ENCODE measurements at regions not wholly inside any gene's neighbourhood (a gene's known extent, or its start where the extent isn't known, plus 50 kb on each side); places are given as distances from the start of the nearest gene placed in this dataset.
A peak's percentile ranks its signal among the peaks of the same experiment; 100 is the strongest.

DNA sequence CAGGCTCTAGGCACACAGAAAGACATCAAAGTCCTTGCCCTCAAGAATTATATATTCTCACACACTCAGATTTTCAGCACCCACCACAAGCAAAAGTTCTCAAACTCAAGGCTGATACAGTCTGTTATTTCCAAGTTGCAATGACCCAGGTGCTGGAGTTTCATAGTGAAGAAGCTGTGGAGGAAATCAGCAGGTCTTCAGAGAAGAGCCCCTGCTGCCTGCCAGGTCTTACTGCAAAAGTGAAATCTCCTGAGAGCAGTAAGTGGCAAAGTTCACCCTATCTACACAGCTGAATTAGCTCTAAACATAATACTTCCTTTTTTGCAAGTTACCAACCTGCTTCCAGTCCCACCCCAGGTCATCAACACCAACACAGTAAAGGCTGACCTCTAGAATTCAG, 64.6 kb downstream of the RPL27A start:
- Histone ChIP-seq H3K9ac (ENCODE audit: low read length) (no peak overlapping the region), H3K36me3 (ENCODE audit: control insufficient read depth in 1 of 2, insufficient read depth in 2 of 2, low read length in 2 of 2) (peaks cover 0 to 5% of the 10 kb centered on the region in 2 experiments), H3K27ac (ENCODE audit: low read depth, low read length) (no peak overlapping the region), H3K9me3 (ENCODE audit: insufficient read depth, low read depth, low read length) (no peaks in the 10 kb centered on the region), H2BK5ac (ENCODE audit: low read depth, low read length, poor library complexity) (no peak overlapping the region), H3K4me2 (ENCODE audit: low read length) (peak overlapping the region; percentile 14), H4K12ac (ENCODE audit: low read depth, low read length) (no peak overlapping the region), H4K91ac (ENCODE audit: low read depth, low read length) (no peak overlapping the region), H3K14ac (ENCODE audit: low read length) (no peak overlapping the region), H4K8ac (ENCODE audit: low read depth, low read length) (no peak overlapping the region), H2BK120ac (ENCODE audit: insufficient read depth, low read length, poor library complexity) (no peak overlapping the region), H2AK5ac (ENCODE audit: low read length) (no peak overlapping the region), H3K4me3 (ENCODE audit: low read depth, low read length) (no peak overlapping the region), H3K18ac (ENCODE audit: low read length) (no peak overlapping the region), H3K4me1 (ENCODE audit: control insufficient read depth in 1 of 2, insufficient read depth in 2 of 2, low read length in 2 of 2) (no peaks in the 10 kb centered on the region), H3K79me1 (ENCODE audit: low read length) (no peaks in the 10 kb centered on the region), H2AFZ (ENCODE audit: insufficient read depth, low read length, poor library complexity) (no peak overlapping the region), H3K4ac (ENCODE audit: low read depth, low read length) (no peak overlapping the region), H3K79me2 (ENCODE audit: control insufficient read depth, insufficient read depth, low read length, poor library complexity) (no peaks in the 10 kb centered on the region), H2BK12ac (ENCODE audit: low read length) (no peak overlapping the region), H3K27me3 (ENCODE audit: insufficient read depth, low read length) (no peaks in the 10 kb centered on the region), H3K23ac (ENCODE audit: low read length) (no peak overlapping the region)
- DNase-seq = no peak

DNA sequence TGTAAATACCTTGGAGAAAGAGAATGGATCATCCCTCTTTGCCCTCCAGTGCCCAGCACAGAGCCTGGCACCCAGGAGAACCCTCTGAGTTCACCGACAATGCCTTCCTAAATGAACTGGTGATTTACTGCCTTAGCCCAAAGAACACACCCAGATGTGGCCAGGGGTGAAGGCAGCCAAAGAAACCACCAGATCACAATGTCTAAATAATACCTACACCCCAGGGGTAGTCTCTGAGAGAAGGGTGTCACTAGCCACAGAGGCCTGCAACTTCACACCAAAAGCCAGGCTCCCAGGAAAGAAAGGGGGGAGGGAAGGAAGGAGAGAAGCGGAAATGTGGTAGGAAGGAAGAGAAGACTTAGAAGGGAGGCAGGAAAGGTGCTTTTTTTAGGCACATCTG, 65.7 kb downstream of the RPL27A start:
- WGBS (ENCODE audit: extremely low coverage, insufficient coverage, insufficient read length) = no CpG with 5 or more reads among the region's 2 CpGs
- H3K14ac ChIP-seq (ENCODE audit: low read length) = no peak overlapping the region
- no peak overlapping the region for H3K18ac ChIP-seq (ENCODE audit: low read length)
- peaks cover 0 to 5% of the 10 kb centered on the region in 2 experiments for H3K36me3 ChIP-seq (ENCODE audit: control insufficient read depth in 1 of 2, insufficient read depth in 2 of 2, low read length in 2 of 2)
- H3K23ac ChIP-seq (ENCODE audit: low read length) = no peak overlapping the region
- no peak overlapping the region for H2BK5ac ChIP-seq (ENCODE audit: low read depth, low read length, poor library complexity)
- H2AFZ ChIP-seq (ENCODE audit: insufficient read depth, low read length, poor library complexity) = no peak overlapping the region
- no peak overlapping the region for H2BK120ac ChIP-seq (ENCODE audit: insufficient read depth, low read length, poor library complexity)
- H3K79me2 ChIP-seq (ENCODE audit: control insufficient read depth, insufficient read depth, low read length, poor library complexity) = no peaks in the 10 kb centered on the region
- H3K9ac ChIP-seq (ENCODE audit: low read length) = no peak overlapping the region
- H3K9me3 ChIP-seq (ENCODE audit: insufficient read depth, low read depth, low read length) = no peaks in the 10 kb centered on the region
- H3K27me3 ChIP-seq (ENCODE audit: insufficient read depth, low read length) = no peaks in the 10 kb centered on the region
- H3K79me1 ChIP-seq (ENCODE audit: low read length) = no peaks in the 10 kb centered on the region
- no peak overlapping the region for H4K8ac ChIP-seq (ENCODE audit: low read depth, low read length)
- no peak overlapping the region for H2AK5ac ChIP-seq (ENCODE audit: low read length)
- H3K4me3 ChIP-seq (ENCODE audit: low read depth, low read length) = no peak overlapping the region
- no peak for DNase-seq
- no peak overlapping the region for H3K4me2 ChIP-seq (ENCODE audit: low read length)
- H3K4ac ChIP-seq (ENCODE audit: low read depth, low read length) = no peak overlapping the region
- H4K91ac ChIP-seq (ENCODE audit: low read depth, low read length) = no peak overlapping the region
- H4K12ac ChIP-seq (ENCODE audit: low read depth, low read length) = no peak overlapping the region
- no peak overlapping the region for H2BK12ac ChIP-seq (ENCODE audit: low read length)
- no peak overlapping the region for H3K27ac ChIP-seq (ENCODE audit: low read depth, low read length)
- H3K4me1 ChIP-seq (ENCODE audit: control insufficient read depth in 1 of 2, insufficient read depth in 2 of 2, low read length in 2 of 2) = no peaks in the 10 kb centered on the region

- Histone ChIP-seq H2AFZ (ENCODE audit: insufficient read depth, low read length, poor library complexity) (no peak overlapping the region), H3K4me1 (ENCODE audit: control insufficient read depth in 1 of 2, insufficient read depth in 2 of 2, low read length in 2 of 2) (no peaks in the 10 kb centered on the region), H2BK120ac (ENCODE audit: insufficient read depth, low read length, poor library complexity) (no peak overlapping the region), H2BK12ac (ENCODE audit: low read length) (no peak overlapping the region), H3K79me2 (ENCODE audit: control insufficient read depth, insufficient read depth, low read length, poor library complexity) (no peaks in the 10 kb centered on the region), H3K79me1 (ENCODE audit: low read length) (no peaks in the 10 kb centered on the region), H3K27ac (ENCODE audit: low read depth, low read length) (no peak overlapping the region), H3K4ac (ENCODE audit: low read depth, low read length) (no peak overlapping the region), H3K9ac (ENCODE audit: low read length) (no peak overlapping the region), H3K14ac (ENCODE audit: low read length) (no peak overlapping the region), H4K8ac (ENCODE audit: low read depth, low read length) (no peak overlapping the region), H3K27me3 (ENCODE audit: insufficient read depth, low read length) (no peaks in the 10 kb centered on the region), H2AK5ac (ENCODE audit: low read length) (no peak overlapping the region), H4K91ac (ENCODE audit: low read depth, low read length) (no peak overlapping the region), H3K36me3 (ENCODE audit: control insufficient read depth in 1 of 2, insufficient read depth in 2 of 2, low read length in 2 of 2) (peaks cover 0 to 5% of the 10 kb centered on the region in 2 experiments), H3K18ac (ENCODE audit: low read length) (no peak overlapping the region), H4K12ac (ENCODE audit: low read depth, low read length) (no peak overlapping the region), H3K23ac (ENCODE audit: low read length) (no peak overlapping the region), H2BK5ac (ENCODE audit: low read depth, low read length, poor library complexity) (no peak overlapping the region), H3K4me2 (ENCODE audit: low read length) (no peak overlapping the region), H3K4me3 (ENCODE audit: low read depth, low read length) (no peak overlapping the region), H3K9me3 (ENCODE audit: insufficient read depth, low read depth, low read length) (no peaks in the 10 kb centered on the region)
- no peak for DNase-seq
- WGBS (ENCODE audit: extremely low coverage, insufficient coverage, insufficient read length) = no CpG with 5 or more reads among the region's 2 CpGs
Observed at GRCh38 chr11:8749202-8749601, 66.6 kb downstream of the RPL27A start.

GRCh38 chr11:8754241-8754640, 71.6 kb downstream of the RPL27A start:
- Histone ChIP-seq H2AK5ac (ENCODE audit: low read length) (no peak overlapping the region), H4K12ac (ENCODE audit: low read depth, low read length) (no peak overlapping the region), H3K4me2 (ENCODE audit: low read length) (no peak overlapping the region), H3K14ac (ENCODE audit: low read length) (no peak overlapping the region), H3K23ac (ENCODE audit: low read length) (no peak overlapping the region), H3K79me2 (ENCODE audit: control insufficient read depth, insufficient read depth, low read length, poor library complexity) (no peaks in the 10 kb centered on the region), H4K8ac (ENCODE audit: low read depth, low read length) (no peak overlapping the region), H3K9ac (ENCODE audit: low read length) (no peak overlapping the region), H2AFZ (ENCODE audit: insufficient read depth, low read length, poor library complexity) (no peak overlapping the region), H3K79me1 (ENCODE audit: low read length) (peaks cover 3% of the 10 kb centered on the region), H3K9me3 (ENCODE audit: insufficient read depth, low read depth, low read length) (no peaks in the 10 kb centered on the region), H4K91ac (ENCODE audit: low read depth, low read length) (no peak overlapping the region), H2BK12ac (ENCODE audit: low read length) (no peak overlapping the region), H3K27ac (ENCODE audit: low read depth, low read length) (no peak overlapping the region), H3K4me3 (ENCODE audit: low read depth, low read length) (no peak overlapping the region), H3K36me3 (ENCODE audit: control insufficient read depth in 1 of 2, insufficient read depth in 2 of 2, low read length in 2 of 2) (peaks cover 0 to 3% of the 10 kb centered on the region in 2 experiments), H2BK120ac (ENCODE audit: insufficient read depth, low read length, poor library complexity) (no peak overlapping the region), H2BK5ac (ENCODE audit: low read depth, low read length, poor library complexity) (no peak overlapping the region), H3K18ac (ENCODE audit: low read length) (no peak overlapping the region), H3K4me1 (ENCODE audit: control insufficient read depth in 1 of 2, insufficient read depth in 2 of 2, low read length in 2 of 2) (peaks cover 7 to 16% of the 10 kb centered on the region in 2 experiments), H3K4ac (ENCODE audit: low read depth, low read length) (no peak overlapping the region), H3K27me3 (ENCODE audit: insufficient read depth, low read length) (no peaks in the 10 kb centered on the region)
- peak in 1 of 2 donors; percentile 29 for DNase-seq
- no CpG with 5 or more reads among the region's 1 CpG for WGBS (ENCODE audit: extremely low coverage, insufficient coverage, insufficient read length)

All from trophoblast cell (in vitro differentiated cells and primary cell).